ENCODE measurements at regions not wholly inside any gene's neighbourhood (a gene's known extent, or its start where the extent isn't known, plus 50 kb on each side); places are given as distances from the start of the nearest gene placed in this dataset.

DNA sequence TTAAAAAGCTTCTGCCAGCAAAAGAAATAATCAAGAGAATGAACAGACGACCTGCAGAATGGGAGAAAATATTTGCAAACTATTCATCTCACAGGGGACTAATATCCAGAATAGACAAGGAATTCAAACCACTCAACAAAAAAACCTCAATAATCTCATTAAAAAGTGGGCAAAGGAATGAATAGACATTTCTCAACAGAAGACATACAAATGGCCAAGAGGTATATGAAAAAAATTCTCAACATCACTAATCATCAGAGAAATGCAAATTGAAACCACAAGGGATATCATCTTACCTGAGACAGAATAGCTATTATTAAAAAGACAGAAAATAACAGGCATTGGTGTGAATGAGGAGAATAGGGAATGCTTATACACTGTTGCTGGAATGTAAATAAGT lies 270.0 kb downstream of the DACT1 start:
- H3K27ac ChIP-seq (ENCODE audit: control insufficient read depth, insufficient read depth, low read length): no peak overlapping the region
- no peaks in the 10 kb centered on the region for H3K27me3 ChIP-seq (ENCODE audit: control insufficient read depth, extremely low read depth, insufficient read depth, low read length)
- no peak for TF ChIP-seq EZH2 (IDR thresholded peaks at IDR 0.05; ENCODE audit: low read length)
- no peak for TF ChIP-seq CTCF (optimal IDR thresholded peaks at IDR 0.05 in 1 of 3, IDR thresholded peaks at IDR 0.05 in 1 of 3, conservative IDR thresholded peaks at IDR 0.05 in 1 of 3; ENCODE audit: extremely low read depth in 1 of 3, insufficient read depth in 2 of 3, low read length in 3 of 3)
- no peak for FAIRE-seq
- H3K4me2 ChIP-seq (ENCODE audit: control insufficient read depth, extremely low read depth, insufficient read depth, low read depth, low read length): no peak overlapping the region
- H3K4me1 ChIP-seq (ENCODE audit: control insufficient read depth, extremely low read depth, insufficient read depth, low read length): no peaks in the 10 kb centered on the region
- no peak overlapping the region for H3K9ac ChIP-seq (ENCODE audit: control insufficient read depth, extremely low read depth, insufficient read depth, low read length)
- no peak overlapping the region for H3K4me3 ChIP-seq (ENCODE audit: control insufficient read depth in 2 of 3, extremely low read depth in 1 of 3, insufficient read depth in 2 of 3, low read depth in 1 of 3, low read length in 3 of 3)
- DNase-seq (ENCODE audit: low read depth, low spot score): no peak
- no peaks in the 10 kb centered on the region for H3K9me3 ChIP-seq (ENCODE audit: control insufficient read depth, low read depth, low read length)
- no peaks in the 10 kb centered on the region for H4K20me1 ChIP-seq (ENCODE audit: control insufficient read depth, extremely low read depth, insufficient read depth, low read length)
- no peak overlapping the region for H2AFZ ChIP-seq (ENCODE audit: control insufficient read depth, low read length)
- H3K36me3 ChIP-seq (ENCODE audit: control insufficient read depth in 2 of 2, extremely low read depth in 1 of 2, insufficient read depth in 2 of 2, low read length in 2 of 2): no peaks in the 10 kb centered on the region
- no peaks in the 10 kb centered on the region for H3K79me2 ChIP-seq (ENCODE audit: control insufficient read depth, insufficient read depth, low read length)
- dilution Hi-C loops (cut with MboI; ENCODE audit: extremely low pct_ligation_motif_present, low sequenced_read_pairs): no loop called here
- H3K9me1 ChIP-seq (ENCODE audit: control insufficient read depth, extremely low read depth, insufficient read depth, low read length): no peaks in the 10 kb centered on the region

DNA sequence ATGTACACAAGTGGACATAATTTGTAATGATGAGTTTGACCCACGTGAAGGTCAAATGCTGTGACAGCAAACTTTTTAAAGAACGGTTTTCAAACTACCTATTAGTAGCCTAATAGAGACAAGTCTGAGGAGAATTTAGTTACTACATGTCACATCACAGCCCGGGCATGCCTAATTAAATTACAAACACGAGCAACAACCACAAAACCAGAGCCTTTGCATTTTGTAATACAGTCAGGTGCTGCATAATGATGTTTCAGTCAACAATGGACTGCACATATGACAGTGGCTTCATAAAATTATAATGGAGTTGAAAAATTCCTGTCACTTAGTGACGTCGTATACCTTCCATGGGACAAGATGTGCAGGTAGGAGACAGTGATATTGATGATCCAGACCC lies 274.5 kb downstream of the DACT1 start:
- no peak overlapping the region for H2AFZ ChIP-seq (ENCODE audit: control insufficient read depth, low read length)
- H4K20me1 ChIP-seq (ENCODE audit: control insufficient read depth, extremely low read depth, insufficient read depth, low read length): no peaks in the 10 kb centered on the region
- no peak overlapping the region for H3K4me3 ChIP-seq (ENCODE audit: control insufficient read depth in 2 of 3, extremely low read depth in 1 of 3, insufficient read depth in 2 of 3, low read depth in 1 of 3, low read length in 3 of 3)
- TF ChIP-seq EZH2 (IDR thresholded peaks at IDR 0.05; ENCODE audit: low read length): no peak
- no peak for TF ChIP-seq CTCF (optimal IDR thresholded peaks at IDR 0.05 in 1 of 3, IDR thresholded peaks at IDR 0.05 in 1 of 3, conservative IDR thresholded peaks at IDR 0.05 in 1 of 3; ENCODE audit: extremely low read depth in 1 of 3, insufficient read depth in 2 of 3, low read length in 3 of 3)
- H3K4me2 ChIP-seq (ENCODE audit: control insufficient read depth, extremely low read depth, insufficient read depth, low read depth, low read length): no peak overlapping the region
- no peaks in the 10 kb centered on the region for H3K79me2 ChIP-seq (ENCODE audit: control insufficient read depth, insufficient read depth, low read length)
- H3K27ac ChIP-seq (ENCODE audit: control insufficient read depth, insufficient read depth, low read length): no peak overlapping the region
- H3K9me1 ChIP-seq (ENCODE audit: control insufficient read depth, extremely low read depth, insufficient read depth, low read length): no peaks in the 10 kb centered on the region
- no peak overlapping the region for H3K9ac ChIP-seq (ENCODE audit: control insufficient read depth, extremely low read depth, insufficient read depth, low read length)
- H3K27me3 ChIP-seq (ENCODE audit: control insufficient read depth, extremely low read depth, insufficient read depth, low read length): no peaks in the 10 kb centered on the region
- H3K4me1 ChIP-seq (ENCODE audit: control insufficient read depth, extremely low read depth, insufficient read depth, low read length): no peaks in the 10 kb centered on the region
- FAIRE-seq (no peak), DNase-seq (ENCODE audit: low read depth, low spot score) (peak; percentile 17)
- dilution Hi-C loops (cut with MboI; ENCODE audit: extremely low pct_ligation_motif_present, low sequenced_read_pairs): no loop called here
- no peaks in the 10 kb centered on the region for H3K36me3 ChIP-seq (ENCODE audit: control insufficient read depth in 2 of 2, extremely low read depth in 1 of 2, insufficient read depth in 2 of 2, low read length in 2 of 2)
- H3K9me3 ChIP-seq (ENCODE audit: control insufficient read depth, low read depth, low read length): no peaks in the 10 kb centered on the region

Measured in keratinocyte (primary cell).